Small intestine (tissue), 7 donors: ENCODE measurements at regions not wholly inside any gene's neighbourhood (a gene's known extent, or its start where the extent isn't known, plus 50 kb on each side); places are given as distances from the start of the nearest gene placed in this dataset.
A peak's percentile ranks its signal among the peaks of the same experiment; 100 is the strongest.

Experiments
- DNase-seq, 2 donors: peaks; one replicate each; pipeline versions ENCODE4 v3.0.0 to v3.0.0-alpha.2; 2013
- FAIRE-seq: peaks from 2 replicates; lab custom pipeline; 2012; peaks lifted over from hg19 to GRCh38; lab: Jason Lieb, UNC
- H3K27ac ChIP-seq, 3 donors: one replicate each; pipeline ENCODE4 v1.5.1; 2013; ENCODE audit warnings: low read length in 2 of 3, mild to moderate bottlenecking in 2 of 3, control low read depth in 1 of 3, inconsistent platforms in 1 of 3, low read depth in 1 of 3, moderate library complexity in 1 of 3
- H3K27me3 ChIP-seq, 3 donors: one replicate each; pipeline ENCODE4 v1.6.1; 2013; ENCODE audit warnings: low read length in 3 of 3, inconsistent platforms in 1 of 3; ENCODE audit not compliant: control insufficient read depth in 3 of 3, insufficient read depth in 3 of 3
- H3K36me3 ChIP-seq, 3 donors: one replicate each; pipeline ENCODE4 v1.6.1; 2013; ENCODE audit warnings: low read length in 3 of 3, inconsistent platforms in 1 of 3, low read depth in 1 of 3, mild to moderate bottlenecking in 1 of 3, moderate library complexity in 1 of 3; ENCODE audit not compliant: control insufficient read depth in 3 of 3, insufficient read depth in 2 of 3
- H3K4me1 ChIP-seq, 3 donors: one replicate each; pipeline ENCODE4 v1.6.1; 2013; ENCODE audit warnings: low read length in 2 of 3, inconsistent platforms in 1 of 3, low read depth in 1 of 3, mild to moderate bottlenecking in 1 of 3, moderate library complexity in 1 of 3; ENCODE audit not compliant: control insufficient read depth in 3 of 3, insufficient read depth in 2 of 3
- H3K4me3 ChIP-seq, 3 donors: one replicate each; pipeline ENCODE4 v1.5.1; 2013; ENCODE audit warnings: low read length in 3 of 3, control low read depth in 1 of 3, inconsistent platforms in 1 of 3, low read depth in 1 of 3, mild to moderate bottlenecking in 1 of 3, moderate library complexity in 1 of 3
- H3K9me3 ChIP-seq, 2 donors: one replicate each; pipeline ENCODE4 v1.6.1; 2013; ENCODE audit warnings: low read depth in 1 of 2, low read length in 1 of 2; ENCODE audit not compliant: control insufficient read depth in 2 of 2, insufficient read depth in 1 of 2
- WGBS, 3 donors: extraction: QIAGEN DNeasy Blood & Tissue Kit; methylation state at CpG; one replicate each; pipeline ENCODE4 v1.1.7; 2013; 5-methylcytosine and 5-hydroxymethylcytosine counted together
- donor health status: healthy with polysubstance abuse.
- donor health status: control.
- donor health status: control.
- donor health status: Bipolar disorder and iron deficiency.
- donor health status: healthy.

DNA sequence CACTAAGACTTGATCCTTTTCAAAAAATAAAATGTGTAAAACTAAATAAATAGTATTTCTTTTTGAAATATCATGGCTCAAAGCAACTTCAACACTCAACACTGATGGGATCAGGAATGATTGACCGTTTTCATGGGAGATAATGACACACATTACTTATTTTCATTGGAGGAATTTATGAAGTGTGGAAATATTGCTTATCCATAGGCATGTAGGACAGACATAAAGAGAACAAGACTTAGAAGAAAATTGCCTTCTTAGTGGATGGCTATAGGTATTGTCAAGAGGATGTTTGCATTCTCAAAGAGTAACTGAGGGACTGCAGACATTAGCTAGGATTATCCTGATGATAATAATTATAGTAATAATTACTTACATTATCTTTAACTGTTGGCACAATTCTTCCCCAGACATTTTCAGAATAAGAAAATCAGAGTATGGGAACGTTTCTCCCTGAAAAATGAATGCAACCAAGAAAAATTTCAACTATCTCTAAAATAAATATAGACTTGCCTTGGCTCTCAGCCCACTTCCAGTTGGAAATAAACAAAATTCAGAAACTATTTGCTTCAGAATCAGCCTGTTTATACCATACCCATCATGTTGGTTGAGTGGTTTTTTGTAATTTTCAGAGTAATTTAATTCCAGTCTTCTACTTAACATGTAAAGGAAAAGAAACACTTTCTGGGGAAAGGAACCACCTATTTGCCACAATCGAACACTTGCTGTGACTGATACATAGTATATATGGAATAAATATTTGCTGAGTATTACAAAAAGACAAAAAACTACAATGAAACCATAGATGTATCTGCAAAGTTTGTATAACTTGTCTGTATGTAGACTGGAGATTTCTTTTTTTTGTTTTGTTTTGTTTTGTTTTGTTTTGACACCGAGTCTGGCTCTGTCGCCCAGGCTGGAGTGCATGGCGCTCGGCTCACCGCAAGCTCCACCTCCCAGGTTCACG lies 165.7 kb downstream of the TMX3 start:
- Histone ChIP-seq H3K27ac (no peak overlapping the region), H3K27me3 (no peaks in the 10 kb centered on the region), H3K4me3 (no peak overlapping the region), H3K36me3 (no peaks in the 10 kb centered on the region), H3K4me1 (no peaks in the 10 kb centered on the region), H3K9me3 (no peaks in the 10 kb centered on the region)
- no peak for FAIRE-seq
- 66 to 69% (median 69%) methylated on average over 9 of the region's 9 CpGs for WGBS, 3 donors
- peak in 1 of 2 donors; percentile 2 for DNase-seq

DNA sequence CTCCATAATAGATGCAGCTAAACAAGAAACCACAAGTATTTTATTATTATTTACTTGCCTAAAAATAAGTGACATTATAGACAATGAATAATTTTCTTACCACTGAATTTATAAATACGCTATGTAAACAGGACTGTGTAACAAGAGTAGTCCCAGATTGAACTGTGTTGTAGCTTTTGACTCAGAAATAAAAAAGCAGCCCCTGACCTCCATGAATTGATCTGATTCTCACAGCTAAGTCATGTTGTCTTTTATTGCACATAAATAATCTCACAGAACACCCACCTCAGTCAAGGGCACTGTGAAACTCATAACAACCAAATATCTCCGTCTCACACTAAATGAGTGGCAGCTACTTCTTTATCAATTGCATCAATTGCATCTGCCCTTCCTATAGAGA lies 171.6 kb downstream of the TMX3 start:
- Histone ChIP-seq H3K9me3 (no peaks in the 10 kb centered on the region), H3K36me3 (no peaks in the 10 kb centered on the region), H3K27me3 (no peaks in the 10 kb centered on the region), H3K27ac (no peak overlapping the region), H3K4me1 (no peaks in the 10 kb centered on the region), H3K4me3 (no peak overlapping the region)
- WGBS, 3 donors: 63 to 79% (median 67%) methylated on average over 2 of the region's 2 CpGs
- DNase-seq: no peak
- FAIRE-seq: no peak

DNA sequence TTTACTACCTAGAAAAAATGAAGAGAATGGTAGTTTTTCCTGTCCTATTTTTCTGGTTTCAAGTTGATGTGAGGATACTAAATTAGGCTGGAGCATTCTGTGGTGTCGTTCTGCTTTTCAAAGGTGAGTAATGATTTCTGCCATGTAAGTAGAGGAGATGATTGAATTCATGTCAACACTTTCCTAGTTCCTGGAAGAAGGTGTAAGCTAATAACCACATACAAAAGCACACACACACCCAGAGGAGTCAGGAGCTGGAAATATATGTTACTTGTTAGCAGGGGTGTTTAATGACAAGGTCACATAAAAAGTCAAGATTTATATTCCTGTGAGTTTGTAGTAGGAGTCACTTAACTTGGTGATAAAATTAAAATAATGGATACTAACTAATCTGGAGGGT lies 172.1 kb downstream of the TMX3 start:
- no peaks in the 10 kb centered on the region for H3K4me1 ChIP-seq
- FAIRE-seq: no peak
- no peak overlapping the region for H3K27ac ChIP-seq
- no peaks in the 10 kb centered on the region for H3K27me3 ChIP-seq
- H3K9me3 ChIP-seq: no peaks in the 10 kb centered on the region
- no peak overlapping the region for H3K4me3 ChIP-seq
- no peak for DNase-seq
- WGBS, 3 donors: 67 to 72% (median 71%) methylated on average over 1 of the region's 1 CpG
- H3K36me3 ChIP-seq: no peaks in the 10 kb centered on the region

DNA sequence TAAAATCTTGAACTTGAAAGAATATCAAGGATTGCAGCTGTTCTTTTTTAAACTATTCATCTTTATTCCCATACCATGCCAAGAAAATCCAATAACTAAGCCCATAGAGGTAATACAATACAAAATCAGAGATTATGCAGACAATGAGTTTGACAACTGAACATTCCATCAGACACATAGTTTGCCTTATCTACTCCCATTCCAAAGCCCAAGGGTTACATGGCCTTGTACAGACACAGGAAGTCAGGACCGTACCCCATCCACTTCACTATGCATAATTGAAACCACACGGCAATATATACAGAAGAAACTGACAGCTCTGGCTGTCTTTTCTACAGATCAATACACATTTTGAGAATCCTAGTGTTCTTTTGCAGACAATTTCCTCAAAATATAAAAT lies 181.3 kb downstream of the TMX3 start:
- H3K36me3 ChIP-seq: no peaks in the 10 kb centered on the region
- H3K4me1 ChIP-seq: no peaks in the 10 kb centered on the region
- no peak for FAIRE-seq
- H3K27ac ChIP-seq: no peak overlapping the region
- WGBS, 3 donors: 49 to 56% (median 49%) methylated on average over 2 of the region's 2 CpGs
- H3K27me3 ChIP-seq: no peaks in the 10 kb centered on the region
- DNase-seq: no peak
- H3K4me3 ChIP-seq: no peak overlapping the region
- H3K9me3 ChIP-seq: no peaks in the 10 kb centered on the region

DNA sequence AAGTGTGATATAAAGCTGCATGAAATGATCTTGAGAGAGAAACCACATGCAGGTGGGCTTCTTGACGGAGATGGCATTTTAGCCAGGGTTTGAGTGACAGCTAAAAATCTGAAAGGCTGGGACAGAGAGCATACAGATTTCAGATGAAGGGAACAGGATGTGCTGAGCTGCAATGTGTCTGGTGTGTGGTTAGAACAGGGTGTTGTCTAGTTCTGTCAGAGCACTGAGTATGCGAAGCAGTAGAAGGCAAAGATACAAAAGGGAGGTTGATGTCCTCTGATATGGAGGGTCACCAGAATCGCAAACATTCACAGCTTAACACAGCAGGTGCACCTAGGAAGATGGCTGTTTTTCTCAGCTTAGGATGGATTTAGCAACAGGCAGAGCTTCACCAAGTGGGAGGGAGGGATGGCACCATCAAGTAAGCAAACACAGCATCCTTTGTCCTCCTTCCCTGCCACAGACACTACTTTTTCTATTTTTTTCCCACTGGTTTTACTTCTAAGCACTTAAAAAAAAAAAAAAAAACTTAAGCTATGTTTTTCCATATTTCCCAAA lies 182.5 kb downstream of the TMX3 start:
- no peak for FAIRE-seq

DNA sequence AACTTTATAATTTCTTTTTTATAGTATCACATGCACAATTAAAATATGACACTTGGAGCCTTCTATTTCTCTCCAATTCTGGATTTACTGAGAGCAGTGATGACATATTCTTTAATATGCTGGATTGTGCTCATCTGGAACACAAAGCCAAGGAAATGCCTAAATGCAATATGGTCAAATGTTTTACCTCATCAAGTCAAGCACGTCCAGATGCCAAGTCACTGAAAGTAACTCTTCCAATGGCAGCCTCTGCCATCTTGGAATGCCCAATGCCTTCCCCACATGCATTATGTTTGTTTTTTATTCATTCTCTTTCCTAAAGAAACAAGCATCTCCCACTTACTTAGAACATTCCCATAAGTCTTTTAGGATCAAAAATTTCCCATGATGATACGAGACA lies 189.8 kb downstream of the TMX3 start:
- H3K36me3 ChIP-seq: no peaks in the 10 kb centered on the region
- no peak for FAIRE-seq
- no peaks in the 10 kb centered on the region for H3K9me3 ChIP-seq
- H3K4me1 ChIP-seq: no peaks in the 10 kb centered on the region
- H3K4me3 ChIP-seq: no peak overlapping the region
- no peak for DNase-seq
- 48 to 67% (median 61%) methylated on average over 2 of the region's 2 CpGs for WGBS, 3 donors
- H3K27ac ChIP-seq: no peak overlapping the region
- H3K27me3 ChIP-seq: no peaks in the 10 kb centered on the region

More for the DNA sequence above, 182.5 kb downstream of the TMX3 start:
- DNase-seq: no peak
- Histone ChIP-seq H3K27ac (no peak overlapping the region), H3K9me3 (no peaks in the 10 kb centered on the region), H3K4me1 (no peaks in the 10 kb centered on the region), H3K27me3 (no peaks in the 10 kb centered on the region), H3K4me3 (no peak overlapping the region), H3K36me3 (no peaks in the 10 kb centered on the region)
- WGBS, 3 donors: 47 to 73% (median 48%) methylated on average over 3 of the region's 3 CpGs

DNA sequence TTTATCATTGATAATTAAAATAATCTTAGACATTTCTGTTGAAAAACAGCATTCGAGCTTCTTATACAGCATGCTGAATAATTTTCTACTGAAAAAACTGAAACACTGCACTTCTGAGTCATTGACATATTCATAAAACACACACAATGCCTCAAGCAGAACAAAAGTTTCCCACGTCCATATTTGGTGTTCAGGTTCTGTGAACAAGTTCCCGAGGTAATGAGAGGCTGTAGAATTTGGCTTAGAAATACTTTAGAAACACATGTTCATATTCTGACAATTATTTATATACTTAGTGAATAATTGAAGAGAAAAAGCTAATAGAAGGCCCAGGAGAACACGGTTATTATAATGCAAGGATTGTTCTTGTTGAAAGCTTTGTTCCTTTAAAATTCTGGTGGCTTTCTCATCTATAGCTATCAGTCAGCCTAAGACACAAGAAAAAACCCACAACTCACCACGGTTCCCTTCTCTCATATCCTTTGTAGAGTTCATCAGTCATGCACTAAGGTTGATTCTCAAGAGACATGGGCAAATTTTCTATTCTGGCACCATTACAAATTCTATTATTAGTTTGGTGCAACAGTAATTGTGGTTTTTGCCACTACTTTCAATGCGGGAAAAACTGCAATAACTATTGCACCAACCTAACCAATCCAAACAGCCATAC lies 194.4 kb downstream of the TMX3 start:
- 65 to 70% (median 67%) methylated on average over 6 of the region's 6 CpGs for WGBS, 3 donors

DNA sequence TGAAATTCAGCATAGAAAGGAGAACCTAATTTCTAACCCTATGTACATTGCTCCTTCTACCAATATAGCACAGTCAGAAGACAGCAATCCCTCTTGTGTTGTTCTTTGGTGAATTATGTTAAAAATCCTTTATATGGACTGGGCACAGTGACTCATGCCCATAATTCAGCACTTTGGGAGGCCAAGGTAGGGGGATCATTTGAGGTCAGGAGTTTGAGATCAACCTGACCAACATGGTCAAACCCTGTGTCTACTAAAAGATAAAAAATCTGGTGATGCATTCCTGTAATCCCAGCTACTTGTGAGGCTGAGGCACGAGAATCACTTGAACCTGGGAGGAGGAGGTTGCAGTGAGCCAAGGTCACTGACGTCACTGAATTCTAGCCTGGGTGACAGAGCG lies 195.6 kb downstream of the TMX3 start:
- H3K4me3 ChIP-seq: no peak overlapping the region
- no peak for DNase-seq
- H3K27me3 ChIP-seq: no peaks in the 10 kb centered on the region
- FAIRE-seq: no peak
- H3K4me1 ChIP-seq: no peaks in the 10 kb centered on the region
- no peaks in the 10 kb centered on the region for H3K36me3 ChIP-seq
- H3K9me3 ChIP-seq: no peaks in the 10 kb centered on the region
- H3K27ac ChIP-seq: no peak overlapping the region
- 67 to 81% (median 74%) methylated on average over 3 of the region's 3 CpGs for WGBS, 3 donors

More for the DNA sequence above, 194.4 kb downstream of the TMX3 start:
- Histone ChIP-seq H3K4me3 (no peak overlapping the region), H3K27me3 (no peaks in the 10 kb centered on the region), H3K36me3 (no peaks in the 10 kb centered on the region), H3K9me3 (no peaks in the 10 kb centered on the region), H3K27ac (no peak overlapping the region), H3K4me1 (no peaks in the 10 kb centered on the region)
- FAIRE-seq (no peak), DNase-seq (no peak)
